IPS-18a (cell line): ENCODE measurements at regions not wholly inside any gene's neighbourhood (a gene's known extent, or its start where the extent isn't known, plus 50 kb on each side); places are given as distances from the start of the nearest gene placed in this dataset.

ENCODE experiments used
- H3K27ac ChIP-seq: one replicate; pipeline ENCODE4 v1.5.1; 2013; ENCODE audit warnings: low read length
- H3K27me3 ChIP-seq: one replicate; pipeline ENCODE4 v1.6.1; 2013; ENCODE audit warnings: mild to moderate bottlenecking, low read length; ENCODE audit not compliant: control insufficient read depth, insufficient read depth
- H3K36me3 ChIP-seq: one replicate; pipeline ENCODE4 v1.6.1; 2013; ENCODE audit warnings: low read depth, low read length; ENCODE audit not compliant: control insufficient read depth
- H3K4me1 ChIP-seq: one replicate; pipeline ENCODE4 v1.6.1; 2013; ENCODE audit warnings: low read depth, low read length; ENCODE audit not compliant: control insufficient read depth
- H3K4me3 ChIP-seq: one replicate; pipeline ENCODE4 v1.5.1; 2013; ENCODE audit warnings: low read length
- H3K9ac ChIP-seq: one replicate; pipeline ENCODE4 v1.6.1; 2013; ENCODE audit warnings: mild to moderate bottlenecking, low read length, moderate library complexity
- H3K9me3 ChIP-seq: one replicate; pipeline ENCODE4 v1.6.1; 2013; ENCODE audit warnings: low read depth, low read length; ENCODE audit not compliant: control insufficient read depth

DNA sequence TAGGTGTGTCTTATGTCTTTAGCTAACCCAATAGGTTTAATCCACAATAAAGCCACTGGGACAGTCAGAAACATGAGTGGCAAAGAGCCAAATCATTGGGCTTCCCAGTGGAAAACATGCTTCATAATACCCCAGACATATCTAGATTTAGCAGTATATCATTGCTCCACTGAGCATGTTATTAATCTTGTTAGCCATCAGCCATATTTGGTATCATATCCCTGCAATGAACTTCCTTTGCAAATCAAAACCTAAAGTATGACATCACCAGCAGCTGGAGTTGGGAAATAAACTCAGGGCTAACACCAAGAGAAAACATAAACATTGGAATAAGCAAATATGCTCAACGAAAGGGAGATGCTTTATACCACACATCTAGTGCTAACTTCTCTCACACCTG lies 280.8 kb upstream of the NOCT start:
- Histone ChIP-seq H3K36me3 (no peaks in the 10 kb centered on the region), H3K4me3 (no peak overlapping the region), H3K9me3 (peaks cover 3% of the 10 kb centered on the region), H3K27ac (no peak overlapping the region), H3K4me1 (no peaks in the 10 kb centered on the region), H3K27me3 (no peaks in the 10 kb centered on the region), H3K9ac (no peak overlapping the region)

DNA sequence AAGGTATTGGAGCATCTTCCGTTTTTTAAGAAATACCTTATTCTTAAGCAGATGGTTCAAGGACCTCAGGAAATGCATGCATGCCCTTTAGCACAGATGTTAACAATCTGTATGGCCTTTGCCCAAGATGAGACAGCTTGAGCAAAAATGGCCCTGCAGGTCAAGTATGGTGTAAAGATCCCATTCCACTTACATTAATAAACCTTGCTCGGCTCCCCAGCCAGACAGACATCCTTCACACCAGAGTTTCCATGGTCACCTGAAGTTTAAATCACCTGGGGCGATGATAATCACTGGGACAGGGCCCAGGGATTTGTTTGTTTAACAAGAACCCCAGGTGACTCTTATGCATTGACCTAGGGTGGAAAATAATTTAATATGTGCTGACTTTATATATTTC lies 287.0 kb upstream of the NOCT start:
- no peak overlapping the region for H3K9ac ChIP-seq
- no peak overlapping the region for H3K27ac ChIP-seq
- no peaks in the 10 kb centered on the region for H3K9me3 ChIP-seq
- H3K27me3 ChIP-seq, result no peaks in the 10 kb centered on the region
- no peaks in the 10 kb centered on the region for H3K36me3 ChIP-seq
- peaks cover 48% of the 10 kb centered on the region for H3K4me1 ChIP-seq
- no peak overlapping the region for H3K4me3 ChIP-seq

DNA sequence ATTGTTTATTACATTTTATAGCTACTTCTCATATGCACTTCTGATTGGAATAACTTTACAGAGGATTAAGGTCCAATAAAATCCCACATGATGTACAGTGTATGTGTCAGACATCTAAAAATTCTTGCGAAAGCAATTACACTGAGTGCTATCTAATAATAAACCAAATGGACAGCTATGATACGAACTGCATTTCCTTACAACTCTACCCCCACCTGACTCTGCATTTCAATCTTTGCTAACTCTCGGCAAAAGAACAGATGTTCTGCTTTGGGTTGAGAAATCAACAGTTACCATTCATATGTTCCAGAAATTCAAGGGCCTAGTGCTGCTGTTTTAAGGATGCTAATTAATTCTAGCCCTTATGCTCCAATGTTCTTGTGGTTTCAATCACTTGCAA lies 287.9 kb upstream of the NOCT start:
- H3K4me3 ChIP-seq, result no peak overlapping the region
- H3K27ac ChIP-seq, result no peak overlapping the region
- H3K27me3 ChIP-seq, result no peaks in the 10 kb centered on the region

DNA sequence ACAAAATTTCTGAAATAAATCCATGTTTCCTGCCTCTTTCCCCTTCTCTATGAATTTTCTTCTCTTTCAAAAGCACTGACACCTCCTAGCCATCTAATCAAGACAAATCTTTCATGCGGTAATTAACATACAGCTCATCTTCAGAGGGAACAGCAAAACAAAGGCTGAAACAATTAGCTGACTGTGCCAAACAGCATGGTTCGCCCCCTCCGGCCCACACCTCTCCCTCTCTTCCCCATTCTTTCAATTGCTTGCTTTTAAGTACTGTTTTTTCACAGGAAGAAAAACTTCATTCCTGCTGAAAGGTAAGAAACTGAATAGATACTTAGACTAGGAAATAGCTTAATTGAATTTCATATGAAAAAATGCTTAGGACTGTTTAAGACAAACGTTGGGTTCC lies 291.1 kb upstream of the NOCT start:
- Histone ChIP-seq H3K9me3 (no peaks in the 10 kb centered on the region), H3K36me3 (no peaks in the 10 kb centered on the region), H3K4me3 (peak overlapping the region; percentile 10), H3K4me1 (peaks cover 59% of the 10 kb centered on the region), H3K27me3 (no peaks in the 10 kb centered on the region), H3K9ac (no peak overlapping the region), H3K27ac (no peak overlapping the region)

More for the DNA sequence above, 287.9 kb upstream of the NOCT start:
- Histone ChIP-seq H3K9me3 (no peaks in the 10 kb centered on the region), H3K9ac (no peak overlapping the region), H3K36me3 (no peaks in the 10 kb centered on the region), H3K4me1 (peaks cover 53% of the 10 kb centered on the region)

DNA sequence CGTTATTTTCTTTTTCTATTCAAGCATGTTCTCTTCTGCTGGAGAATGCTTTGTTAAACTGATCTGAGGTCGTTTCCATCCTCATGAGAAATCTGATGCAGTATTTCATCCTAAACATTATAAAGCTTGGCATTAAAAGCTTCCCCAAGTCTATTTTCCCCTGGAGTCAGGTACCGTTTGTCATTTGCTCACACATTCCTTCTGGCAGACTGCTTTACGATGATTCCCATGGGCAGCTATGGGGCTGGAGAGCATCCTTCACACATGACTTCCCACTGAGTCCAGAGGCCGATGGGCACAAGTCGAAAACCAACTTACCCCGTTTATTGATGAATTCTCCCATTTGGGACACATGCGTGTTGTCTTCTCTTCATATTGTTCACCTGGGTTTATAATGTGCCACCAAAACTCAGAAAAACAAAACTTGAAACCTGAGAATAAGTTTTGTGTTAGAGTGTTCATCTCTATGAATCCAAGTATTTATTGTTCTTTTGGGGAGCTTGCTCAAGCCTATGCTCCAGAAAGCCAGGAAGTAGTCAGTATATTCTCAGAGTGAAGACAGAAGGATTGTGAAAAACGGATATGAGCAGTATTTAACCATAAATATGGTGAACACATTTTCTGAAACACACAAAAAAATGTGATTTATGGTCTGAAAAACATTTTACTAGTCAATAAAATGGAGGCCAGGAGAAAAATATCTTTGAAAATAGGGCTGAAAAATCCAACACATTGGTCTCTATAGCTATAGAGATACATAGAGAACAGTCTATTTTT lies 298.8 kb upstream of the NOCT start:
- Histone ChIP-seq H3K36me3 (no peaks in the 10 kb centered on the region), H3K9ac (no peak overlapping the region), H3K27me3 (no peaks in the 10 kb centered on the region), H3K4me1 (peaks cover 2% of the 10 kb centered on the region), H3K9me3 (no peaks in the 10 kb centered on the region), H3K4me3 (no peak overlapping the region), H3K27ac (no peak overlapping the region)

DNA sequence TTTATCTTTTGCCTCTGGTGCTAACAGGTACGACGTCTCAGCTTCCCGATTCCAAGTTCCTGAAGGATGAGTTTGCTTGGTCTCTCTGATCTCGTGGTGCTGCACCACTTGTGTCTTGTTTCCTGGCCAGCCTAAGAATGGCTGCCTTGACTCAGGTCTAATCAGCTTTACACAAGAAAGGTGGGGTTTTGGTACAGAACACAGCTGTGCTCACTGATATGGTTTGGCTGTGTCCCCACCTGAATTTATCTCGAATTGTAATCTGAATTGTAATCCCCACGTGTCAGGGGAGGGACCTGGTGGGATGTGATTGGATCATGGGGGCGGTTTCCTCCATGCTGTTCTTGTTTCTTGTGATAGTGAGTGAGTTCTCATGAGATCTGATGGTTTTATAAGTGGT lies 305.3 kb upstream of the NOCT start:
- Histone ChIP-seq H3K4me3 (no peak overlapping the region), H3K27ac (no peak overlapping the region), H3K36me3 (no peaks in the 10 kb centered on the region), H3K9me3 (no peaks in the 10 kb centered on the region), H3K9ac (no peak overlapping the region), H3K4me1 (no peaks in the 10 kb centered on the region), H3K27me3 (no peaks in the 10 kb centered on the region)

DNA sequence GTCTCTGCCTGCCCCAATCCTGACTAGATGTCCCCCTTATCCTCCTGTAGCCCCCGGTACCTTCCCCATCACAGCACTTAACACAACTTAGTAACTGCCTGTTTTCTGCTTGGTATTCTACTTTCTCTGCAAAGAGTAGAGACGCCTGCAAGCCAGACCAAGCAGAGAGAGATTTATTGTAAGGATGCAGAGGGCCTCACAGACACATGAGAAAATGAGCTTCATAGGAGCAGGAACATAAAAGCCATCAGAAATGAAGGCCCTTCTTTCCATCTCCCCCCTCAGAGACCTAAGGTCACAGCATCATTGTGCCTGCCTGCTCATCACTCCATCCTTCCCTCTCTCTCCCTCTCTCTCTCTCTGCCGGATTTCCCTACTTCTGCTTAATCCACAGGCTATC lies 305.7 kb upstream of the NOCT start:
- H3K36me3 ChIP-seq, result no peaks in the 10 kb centered on the region
- no peak overlapping the region for H3K27ac ChIP-seq
- H3K27me3 ChIP-seq, result no peaks in the 10 kb centered on the region
- H3K4me1 ChIP-seq, result no peaks in the 10 kb centered on the region
- no peak overlapping the region for H3K4me3 ChIP-seq
- no peaks in the 10 kb centered on the region for H3K9me3 ChIP-seq
- H3K9ac ChIP-seq, result no peak overlapping the region

DNA sequence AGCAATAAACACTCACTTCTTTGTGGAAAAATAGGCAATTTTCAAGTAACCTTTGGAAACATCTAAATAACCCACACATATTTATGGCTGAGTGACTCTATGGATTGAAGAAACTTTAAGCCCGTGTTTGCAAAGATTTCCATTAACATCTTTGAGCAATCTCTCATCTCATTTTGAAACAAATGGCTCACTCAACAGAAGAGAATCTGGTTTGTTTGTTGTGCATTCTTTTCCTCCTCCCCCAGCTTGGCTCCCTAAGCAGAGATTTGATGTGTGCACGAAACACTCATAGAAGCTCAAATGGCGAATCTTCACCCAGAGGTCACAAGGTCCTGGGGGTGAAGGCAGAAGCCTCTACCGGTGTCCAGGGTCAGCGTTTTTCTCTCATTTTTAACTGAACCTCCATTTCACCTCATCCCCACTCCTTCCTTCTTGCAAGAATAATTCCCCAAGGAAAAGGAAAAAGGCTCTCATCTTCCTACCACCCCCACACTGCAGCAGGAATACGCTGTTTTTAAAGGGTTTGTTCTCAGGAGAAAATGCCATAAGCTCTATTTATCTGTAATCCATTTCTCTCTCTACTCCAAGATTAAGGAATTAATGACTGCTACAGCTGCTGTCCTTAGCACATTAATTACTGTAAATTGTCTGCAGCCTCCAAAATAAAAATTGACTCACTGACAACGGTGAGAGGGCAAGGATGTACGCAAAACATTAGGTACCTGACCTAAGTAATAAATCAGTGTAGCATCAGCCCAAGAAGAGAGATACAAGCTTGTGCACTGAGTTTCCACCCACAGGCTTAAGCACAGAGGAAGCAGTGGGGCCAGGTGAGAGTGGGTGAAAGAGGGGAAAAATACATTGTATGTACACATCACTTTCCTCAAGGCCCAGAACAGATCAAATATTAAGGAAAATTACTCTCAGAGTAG lies 307.6 kb upstream of the NOCT start:
- H3K27ac ChIP-seq, result no peak overlapping the region
- H3K27me3 ChIP-seq, result no peaks in the 10 kb centered on the region
- H3K36me3 ChIP-seq, result no peaks in the 10 kb centered on the region
- no peaks in the 10 kb centered on the region for H3K4me1 ChIP-seq
- H3K9ac ChIP-seq, result no peak overlapping the region
- H3K4me3 ChIP-seq, result no peak overlapping the region
- H3K9me3 ChIP-seq, result no peaks in the 10 kb centered on the region

DNA sequence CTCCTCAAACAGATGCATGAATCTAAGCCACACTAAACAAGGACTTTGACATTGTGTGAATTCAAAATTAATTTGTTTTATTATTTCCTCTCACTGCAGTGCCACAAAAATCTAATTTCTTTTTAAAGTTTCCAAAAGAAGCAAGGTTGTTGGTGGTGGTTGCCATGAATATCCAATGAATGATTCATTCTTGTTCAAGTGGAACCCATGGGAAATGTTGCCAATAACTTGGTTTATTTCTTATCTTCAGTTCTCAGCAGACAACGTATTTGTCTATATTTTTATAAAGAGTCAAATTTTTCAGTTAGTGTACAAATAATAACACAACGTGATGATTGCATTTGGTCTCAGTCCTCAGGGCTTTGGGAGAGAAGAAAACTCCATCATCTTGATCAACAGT lies 309.4 kb upstream of the NOCT start:
- H3K9ac ChIP-seq, result no peak overlapping the region
- H3K27me3 ChIP-seq, result no peaks in the 10 kb centered on the region
- H3K9me3 ChIP-seq, result no peaks in the 10 kb centered on the region
- H3K36me3 ChIP-seq, result no peaks in the 10 kb centered on the region
- H3K4me3 ChIP-seq, result no peak overlapping the region
- H3K4me1 ChIP-seq, result no peaks in the 10 kb centered on the region
- H3K27ac ChIP-seq, result no peak overlapping the region

DNA sequence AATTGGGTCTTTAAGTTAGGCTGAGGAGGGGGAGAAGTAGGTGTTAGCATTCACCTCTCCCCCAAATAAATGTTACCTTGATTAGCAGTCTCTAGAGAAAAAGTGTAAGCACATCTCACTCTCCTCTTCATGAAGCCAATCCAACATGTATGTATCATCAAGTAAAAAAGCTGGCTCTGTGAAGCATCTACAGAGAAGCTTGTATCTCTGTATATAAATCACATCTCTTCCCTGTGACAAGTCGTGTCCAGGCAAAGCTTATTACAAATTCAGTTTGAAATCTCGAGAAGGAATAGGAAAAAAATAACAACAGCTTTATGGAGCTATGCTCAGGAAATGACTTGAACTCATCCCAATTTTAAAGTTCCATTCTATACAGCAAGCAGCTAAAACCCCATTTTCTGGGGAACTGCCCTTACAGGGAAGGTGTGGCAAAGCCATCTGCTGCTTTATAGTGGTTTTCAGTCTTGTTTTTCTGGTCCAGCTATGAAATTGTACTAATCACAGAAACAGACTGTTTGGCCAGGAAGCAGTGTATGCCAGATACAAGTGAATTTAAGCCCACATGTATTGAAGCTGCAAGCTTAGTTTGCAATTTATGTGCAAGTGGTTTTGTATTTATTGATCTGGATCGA lies 313.3 kb upstream of the NOCT start:
- Histone ChIP-seq H3K9ac (no peak overlapping the region), H3K36me3 (no peaks in the 10 kb centered on the region), H3K4me1 (peaks cover 7% of the 10 kb centered on the region), H3K4me3 (no peak overlapping the region), H3K27ac (no peak overlapping the region), H3K27me3 (no peaks in the 10 kb centered on the region), H3K9me3 (no peaks in the 10 kb centered on the region)

DNA sequence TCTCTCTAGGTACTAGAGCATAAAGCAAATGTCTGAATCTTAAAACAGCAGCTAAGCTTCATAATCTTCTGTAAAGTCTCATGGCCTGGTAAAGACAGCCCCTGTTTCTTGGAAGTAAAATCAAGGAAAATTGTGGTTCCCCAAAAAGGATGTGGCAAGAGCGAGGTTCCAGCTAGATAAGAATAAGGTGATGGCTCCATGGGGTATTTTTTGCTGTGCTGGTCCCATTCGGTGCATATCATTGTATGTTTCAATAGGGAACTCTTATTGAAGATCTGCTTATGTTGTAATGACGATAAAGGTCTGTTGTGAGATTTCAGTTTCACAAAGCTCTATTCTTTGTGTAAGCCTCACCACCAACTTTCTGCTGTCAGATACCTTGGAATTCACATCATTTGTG lies 316.9 kb upstream of the NOCT start:
- Histone ChIP-seq H3K36me3 (no peaks in the 10 kb centered on the region), H3K4me1 (peaks cover 16% of the 10 kb centered on the region), H3K9ac (no peak overlapping the region), H3K9me3 (no peaks in the 10 kb centered on the region), H3K27ac (no peak overlapping the region), H3K4me3 (no peak overlapping the region), H3K27me3 (no peaks in the 10 kb centered on the region)
